ENCODE measurements at regions not wholly inside any gene's neighbourhood (a gene's known extent, or its start where the extent isn't known, plus 50 kb on each side); places are given as distances from the start of the nearest gene placed in this dataset.

DNA sequence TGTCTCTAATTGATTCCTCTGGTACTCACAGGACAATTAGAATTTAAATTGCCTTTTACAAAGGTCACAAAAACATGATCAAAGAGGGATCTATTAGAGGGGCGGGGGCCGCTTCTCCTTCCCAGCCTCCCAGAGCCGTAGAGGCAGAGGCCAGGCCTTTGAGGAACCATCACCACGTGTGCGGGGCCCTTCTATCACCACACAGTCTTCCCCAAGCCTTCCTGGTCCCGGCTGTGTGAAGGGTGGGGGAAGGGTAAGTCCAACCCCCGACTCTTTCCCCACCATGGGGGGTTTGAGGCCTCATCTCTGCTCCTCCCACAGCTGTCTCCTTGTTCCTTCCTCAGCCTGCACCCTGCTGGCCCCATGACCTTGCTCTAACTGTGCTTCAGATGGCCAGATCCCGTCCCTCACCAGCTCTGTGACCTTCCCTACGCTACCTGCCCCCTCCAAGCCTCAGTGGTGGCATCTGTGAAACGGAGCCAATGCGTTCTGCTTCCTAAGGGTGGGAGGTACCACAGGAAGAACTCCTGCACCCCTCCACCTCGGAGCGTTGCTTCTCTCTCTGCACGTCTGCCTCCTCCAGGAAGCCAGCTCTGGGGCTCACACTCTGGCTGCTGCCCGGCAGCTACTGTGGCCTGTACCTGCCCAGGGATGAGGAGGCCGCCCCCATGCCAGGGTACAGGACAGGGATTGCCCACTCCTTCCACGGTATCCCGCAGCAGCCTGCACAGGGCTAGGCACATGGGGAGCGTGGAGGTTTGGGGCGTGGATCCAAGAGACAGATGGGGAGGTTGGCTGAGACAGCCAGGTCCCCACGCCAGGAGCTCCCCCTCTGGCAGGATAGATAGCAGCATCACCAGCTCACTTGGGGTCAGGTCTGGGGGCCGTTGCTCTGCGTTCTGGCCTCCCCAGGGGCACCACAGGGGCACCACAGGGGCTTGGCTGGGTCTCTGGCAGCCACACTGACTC, 83.8 kb downstream of the LINGO1 start:
- DNase-seq = no peak
- H3K9me3 ChIP-seq = no peaks in the 10 kb centered on the region
- H3K27me3 ChIP-seq = no peaks in the 10 kb centered on the region
- intact Hi-C loops (cut with DNase I) = no loop called here
- no peak overlapping the region for H3K27ac ChIP-seq
- TF ChIP-seq, protein P1, sequence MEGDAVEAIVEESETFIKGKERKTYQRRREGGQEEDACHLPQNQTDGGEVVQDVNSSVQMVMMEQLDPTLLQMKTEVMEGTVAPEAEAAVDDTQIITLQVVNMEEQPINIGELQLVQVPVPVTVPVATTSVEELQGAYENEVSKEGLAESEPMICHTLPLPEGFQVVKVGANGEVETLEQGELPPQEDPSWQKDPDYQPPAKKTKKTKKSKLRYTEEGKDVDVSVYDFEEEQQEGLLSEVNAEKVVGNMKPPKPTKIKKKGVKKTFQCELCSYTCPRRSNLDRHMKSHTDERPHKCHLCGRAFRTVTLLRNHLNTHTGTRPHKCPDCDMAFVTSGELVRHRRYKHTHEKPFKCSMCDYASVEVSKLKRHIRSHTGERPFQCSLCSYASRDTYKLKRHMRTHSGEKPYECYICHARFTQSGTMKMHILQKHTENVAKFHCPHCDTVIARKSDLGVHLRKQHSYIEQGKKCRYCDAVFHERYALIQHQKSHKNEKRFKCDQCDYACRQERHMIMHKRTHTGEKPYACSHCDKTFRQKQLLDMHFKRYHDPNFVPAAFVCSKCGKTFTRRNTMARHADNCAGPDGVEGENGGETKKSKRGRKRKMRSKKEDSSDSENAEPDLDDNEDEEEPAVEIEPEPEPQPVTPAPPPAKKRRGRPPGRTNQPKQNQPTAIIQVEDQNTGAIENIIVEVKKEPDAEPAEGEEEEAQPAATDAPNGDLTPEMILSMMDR (IDR thresholded peaks at IDR 0.05) = no peak
- no peak overlapping the region for H3K9ac ChIP-seq (ENCODE audit: low read depth in 2 of 2, low read length in 2 of 2)
- no peaks in the 10 kb centered on the region for H3K36me3 ChIP-seq
- no peak overlapping the region for H3K4me3 ChIP-seq
- no peaks in the 10 kb centered on the region for H3K4me1 ChIP-seq

DNA sequence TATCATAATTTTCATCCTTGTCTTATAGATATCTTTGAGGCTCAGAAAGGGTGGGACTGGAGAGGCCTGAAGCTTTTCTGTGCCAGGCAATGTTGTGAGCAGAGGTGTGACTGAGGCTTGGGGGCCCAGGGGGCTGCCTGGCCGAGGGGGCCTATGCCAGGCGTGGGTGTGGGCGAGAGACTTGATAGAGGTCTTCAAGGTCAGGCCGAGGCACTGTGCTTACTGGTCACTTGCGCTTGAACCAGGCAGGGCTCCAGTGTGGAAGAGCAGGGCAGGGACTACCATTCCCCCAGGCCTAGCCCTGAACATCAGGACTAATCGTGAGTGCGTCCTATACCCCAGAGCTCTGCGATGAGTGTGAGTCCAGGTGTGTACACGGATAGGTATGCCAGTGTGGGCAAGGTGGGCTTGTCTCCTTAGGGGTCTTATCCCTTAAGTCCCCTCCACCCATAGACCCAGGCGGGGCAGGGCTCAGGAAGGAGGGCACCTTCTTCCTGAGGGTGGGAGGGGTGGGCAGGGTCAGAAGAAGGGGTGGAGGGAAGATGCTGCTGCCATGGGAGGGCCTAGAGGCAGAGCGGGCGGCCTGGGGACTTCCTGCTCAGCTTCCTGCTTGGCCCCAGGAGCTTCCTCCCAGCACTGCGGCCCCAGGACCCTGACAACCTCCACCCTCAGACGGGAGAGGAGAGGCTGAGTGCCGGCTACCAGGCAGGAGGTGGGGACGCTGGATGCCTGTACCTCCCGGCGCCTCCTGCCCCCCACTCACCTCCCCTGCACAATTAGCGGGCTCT, 84.7 kb downstream of the LINGO1 start:
- no peak overlapping the region for H3K27ac ChIP-seq
- H3K4me3 ChIP-seq = no peak overlapping the region
- no peaks in the 10 kb centered on the region for H3K36me3 ChIP-seq
- no peak overlapping the region for H3K9ac ChIP-seq (ENCODE audit: low read depth in 2 of 2, low read length in 2 of 2)
- peaks cover 6% of the 10 kb centered on the region for H3K4me1 ChIP-seq
- TF ChIP-seq, protein P1 (IDR thresholded peaks at IDR 0.05) = no peak
- no peaks in the 10 kb centered on the region for H3K27me3 ChIP-seq
- no peak for DNase-seq
- H3K9me3 ChIP-seq = no peaks in the 10 kb centered on the region
- intact Hi-C loops (cut with DNase I) = no loop called here

DNA sequence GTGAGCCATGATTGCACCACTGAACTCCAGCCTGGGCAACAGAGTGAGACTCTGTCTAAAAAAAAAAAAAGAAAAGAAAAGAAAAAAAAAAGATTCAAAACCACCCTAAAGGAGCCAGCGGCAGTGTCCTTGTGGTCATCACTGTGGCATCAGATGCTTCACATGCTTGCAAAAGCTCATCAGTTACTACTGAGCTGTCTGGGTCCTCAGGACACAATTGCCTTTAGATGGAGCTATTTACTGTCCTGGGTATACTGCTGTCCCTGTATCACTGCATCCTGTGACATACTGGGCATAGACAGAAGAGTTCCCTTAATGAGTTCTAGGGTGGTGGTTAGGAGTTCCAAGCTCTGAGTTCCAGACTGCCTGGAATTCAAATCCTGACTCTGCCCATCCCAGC, 85.8 kb downstream of the LINGO1 start:
- Histone ChIP-seq H3K4me1 (peaks cover 10% of the 10 kb centered on the region), H3K27ac (no peak overlapping the region), H3K36me3 (no peaks in the 10 kb centered on the region), H3K4me3 (no peak overlapping the region), H3K27me3 (no peaks in the 10 kb centered on the region), H3K9ac (ENCODE audit: low read depth in 2 of 2, low read length in 2 of 2) (no peak overlapping the region), H3K9me3 (no peaks in the 10 kb centered on the region)
- DNase-seq = no peak
- intact Hi-C loops (cut with DNase I) = no loop called here
- TF ChIP-seq, protein P1 (IDR thresholded peaks at IDR 0.05) = no peak

DNA sequence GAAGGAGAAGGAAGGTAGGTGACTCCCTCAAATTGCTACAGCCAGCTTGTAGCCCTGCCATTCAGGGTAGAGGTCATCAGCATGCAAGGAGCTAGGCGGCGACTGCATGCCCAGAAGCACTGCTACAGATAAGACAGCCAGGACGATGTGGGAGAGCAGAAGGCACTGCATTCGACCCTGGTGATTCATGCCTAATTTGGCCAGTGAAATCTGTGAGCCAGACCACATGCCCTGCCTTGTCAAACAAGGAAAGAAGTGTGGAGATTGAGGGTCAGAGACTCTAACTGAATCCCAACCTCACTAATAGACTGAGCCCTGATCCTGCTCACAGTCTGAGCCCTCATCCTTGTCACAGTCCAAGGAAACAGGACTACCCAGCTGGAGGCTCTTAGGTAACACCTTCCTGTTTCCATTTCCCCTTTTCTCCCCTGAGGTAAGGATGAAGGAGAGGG, 86.6 kb downstream of the LINGO1 start:
- Histone ChIP-seq H3K27me3 (no peaks in the 10 kb centered on the region), H3K36me3 (no peaks in the 10 kb centered on the region), H3K27ac (no peak overlapping the region), H3K9me3 (no peaks in the 10 kb centered on the region), H3K4me3 (no peak overlapping the region), H3K4me1 (peaks cover 10% of the 10 kb centered on the region), H3K9ac (ENCODE audit: low read depth in 2 of 2, low read length in 2 of 2) (no peak overlapping the region)
- DNase-seq = no peak
- intact Hi-C loops (cut with DNase I) = no loop called here
- TF ChIP-seq, protein P1 (IDR thresholded peaks at IDR 0.05) = no peak

DNA sequence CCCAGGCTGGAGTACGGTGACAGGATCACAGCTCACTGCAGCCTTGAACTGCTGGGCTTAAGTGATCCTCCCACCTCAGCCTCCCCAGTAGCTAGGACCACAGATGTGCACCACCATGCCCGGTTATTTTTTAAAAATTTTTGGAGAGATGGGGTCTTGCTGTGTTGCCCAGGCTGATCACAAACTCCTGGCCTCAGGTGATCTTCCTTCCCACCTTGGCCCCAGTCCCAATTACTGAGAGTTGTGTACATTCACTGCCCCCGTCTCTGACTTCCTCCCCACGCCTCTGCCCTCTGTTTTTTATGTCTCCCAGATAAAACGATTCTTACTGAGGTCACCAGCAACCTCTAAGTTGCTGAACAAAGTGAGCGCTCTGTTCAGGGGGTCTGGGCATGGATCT, 87.7 kb downstream of the LINGO1 start:
- Histone ChIP-seq H3K9me3 (no peaks in the 10 kb centered on the region), H3K36me3 (no peaks in the 10 kb centered on the region), H3K4me1 (peaks cover 10% of the 10 kb centered on the region), H3K27me3 (no peaks in the 10 kb centered on the region), H3K4me3 (no peak overlapping the region), H3K9ac (ENCODE audit: low read depth in 2 of 2, low read length in 2 of 2) (no peak overlapping the region), H3K27ac (no peak overlapping the region)
- no peak for DNase-seq
- TF ChIP-seq, protein P1 (IDR thresholded peaks at IDR 0.05) = no peak
- intact Hi-C loops (cut with DNase I) = no loop called here
